ENCODE measurements at regions not wholly inside any gene's neighbourhood (a gene's known extent, or its start where the extent isn't known, plus 50 kb on each side); places are given as distances from the start of the nearest gene placed in this dataset.
"Not testable (repeated sequence)": the region's sequence is repeated elsewhere in the genome, so short reads cannot be mapped to it uniquely, and the experiment has no call there.

GRCh38 chr22:22822553-22822952, 65.1 kb upstream of the IGLL5 start:
- TF ChIP-seq CTCF, POLR2A (IDR thresholded peaks at IDR 0.05): not testable (repeated sequence)
